GM21619 (cell line): ENCODE measurements at regions not wholly inside any gene's neighbourhood (a gene's known extent, or its start where the extent isn't known, plus 50 kb on each side); places are given as distances from the start of the nearest gene placed in this dataset.

Source experiments
- ATAC-seq: cut with Tn5 transposase; IDR thresholded peaks from one replicate; pipeline ENCODE4 v1.9.1; 2021; ENCODE audit not compliant: unreplicated experiment

- no peak for ATAC-seq
Measured at GRCh38 chr10:4353059-4353655, 472.9 kb upstream of the AKR1E2 start.

GRCh38 chr10:4352414-4352961 is 473.5 kb upstream of the AKR1E2 start:
- no peak for ATAC-seq

GRCh38 chr10:4351723-4352413 is 474.1 kb upstream of the AKR1E2 start:
- ATAC-seq = no peak

GRCh38 chr10:4347397-4347796 is 478.6 kb upstream of the AKR1E2 start:
- no peak for ATAC-seq

GRCh38 chr10:4345877-4346646 is 479.9 kb upstream of the AKR1E2 start:
- ATAC-seq = no peak

GRCh38 chr10:4344492-4344994 is 481.5 kb upstream of the AKR1E2 start:
- ATAC-seq = no peak

GRCh38 chr10:4343873-4344272 is 482.1 kb upstream of the AKR1E2 start:
- no peak for ATAC-seq

- no peak for ATAC-seq
Measured at GRCh38 chr10:4343091-4343490, 482.9 kb upstream of the AKR1E2 start.

GRCh38 chr10:4338768-4339167 is 487.2 kb upstream of the AKR1E2 start:
- no peak for ATAC-seq

- no peak for ATAC-seq
Measured at GRCh38 chr10:4337563-4337962, 488.4 kb upstream of the AKR1E2 start.

GRCh38 chr10:4334871-4335270 is 491.1 kb upstream of the AKR1E2 start:
- no peak for ATAC-seq

GRCh38 chr10:4334015-4334414 is 492.0 kb upstream of the AKR1E2 start:
- ATAC-seq = no peak

GRCh38 chr10:4333459-4333894 is 492.5 kb upstream of the AKR1E2 start:
- no peak for ATAC-seq

- ATAC-seq = no peak
Measured at GRCh38 chr10:4332764-4333458, 493.1 kb upstream of the AKR1E2 start.

GRCh38 chr10:4331150-4331549 is 494.9 kb upstream of the AKR1E2 start:
- ATAC-seq = no peak

- no peak for ATAC-seq
Measured at GRCh38 chr10:4330636-4331035, 495.4 kb upstream of the AKR1E2 start.

GRCh38 chr10:4329225-4329624 is 496.8 kb upstream of the AKR1E2 start:
- ATAC-seq = no peak

- no peak for ATAC-seq
Measured at GRCh38 chr10:4326647-4327046, 499.4 kb upstream of the AKR1E2 start.

GRCh38 chr10:4319870-4320367 is 506.1 kb upstream of the AKR1E2 start:
- no peak for ATAC-seq

- ATAC-seq = no peak
Measured at GRCh38 chr10:4316161-4316810, 509.7 kb upstream of the AKR1E2 start.
